B cell (primary cell): ENCODE measurements at regions not wholly inside any gene's neighbourhood (a gene's known extent, or its start where the extent isn't known, plus 50 kb on each side); places are given as distances from the start of the nearest gene placed in this dataset.
A peak's percentile ranks its signal among the peaks of the same experiment; 100 is the strongest.

Experiments
- ATAC-seq: fragments of 200-7000 bp; cut with Tn5 transposase; one replicate; pipeline ENCODE4 v1.10.0; 2021; ENCODE audit warnings: low read depth, mild to moderate bottlenecking, moderate number of reproducible peaks, moderate library complexity
- CTCF ChIA-PET: fragments of 350-600 bp; sonication (Branson Sonifier 250); formaldehyde crosslinking; loops from one replicate; lab custom pipeline; 2021; ENCODE audit warnings: antibody characterized with exemption, inconsistent platforms; lab: Charles Lee
- POLR2A ChIA-PET: fragments of 350-600 bp; sonication (Branson Sonifier 250); formaldehyde crosslinking; loops from one replicate; lab custom pipeline; 2021; ENCODE audit warnings: antibody characterized with exemption; lab: Charles Lee
- DNase-seq: peaks from one replicate; pipeline ENCODE4 v3.0.0; 2013
- H2AFZ ChIP-seq: 2 replicates; pipeline ENCODE4 v1.6.1; 2012; ENCODE audit warnings: mild to moderate bottlenecking, low read depth, low read length; ENCODE audit not compliant: insufficient read depth, poor library complexity, severe bottlenecking
- H3K27ac ChIP-seq, 2 donors: 1 replicate in 1 of 2; 2 replicates in 1 of 2; pipeline ENCODE4 v1.5.1; 2012 to 2013; ENCODE audit warnings: low read length in 2 of 2, mild to moderate bottlenecking in 2 of 2, moderate library complexity in 1 of 2
- H3K27me3 ChIP-seq, 4 experiments: fragments of 200-600 bp in 1 of 4; sonication (generic) in 1 of 4; replicated peaks in 1 of 4; 1 replicate in 2 of 4; 2 replicates in 2 of 4; pipeline versions ENCODE4 v1.6.1 to v1.7.0; 2013 to 2016; ENCODE audit warnings: low read length in 3 of 4, mild to moderate bottlenecking in 2 of 4, mixed read lengths in 1 of 4, moderate library complexity in 1 of 4; ENCODE audit not compliant: insufficient read depth in 4 of 4, control insufficient read depth in 3 of 4; ENCODE audit errors: control extremely low read depth in 1 of 4
- H3K36me3 ChIP-seq, 2 experiments: replicated peaks in 1 of 2; 1 replicate in 1 of 2; 2 replicates in 1 of 2; pipeline versions ENCODE4 v1.6.1 to v1.7.1; 2013; ENCODE audit warnings: low read length in 1 of 2; ENCODE audit not compliant: insufficient read depth in 2 of 2, control insufficient read depth in 1 of 2; ENCODE audit errors: control extremely low read depth in 1 of 2, extremely low read depth in 1 of 2
- H3K4me1 ChIP-seq, 2 donors: fragments of 200-600 bp in 1 of 2; sonication (generic) in 1 of 2; 1 replicate in 1 of 2; 2 replicates in 1 of 2; pipeline versions ENCODE4 v1.5.1 to v1.6.1; 2013 to 2017; ENCODE audit warnings: low read length in 2 of 2; ENCODE audit not compliant: control insufficient read depth in 2 of 2, insufficient read depth in 2 of 2
- H3K4me2 ChIP-seq: replicated peaks from 2 replicates; pipeline ENCODE3; 2012; ENCODE audit warnings: mild to moderate bottlenecking, low read depth, low read length; ENCODE audit not compliant: poor library complexity, severe bottlenecking
- H3K4me3 ChIP-seq, 5 experiments: fragments of 200-600 bp in 1 of 5; sonication (generic) in 1 of 5; 1 replicate in 3 of 5; 2 replicates in 2 of 5; pipeline versions ENCODE4 v1.5.1 to v1.7.0; 2011 to 2016; ENCODE audit warnings: low read length in 4 of 5, mild to moderate bottlenecking in 4 of 5, low read depth in 2 of 5, control low read depth in 1 of 5, moderate library complexity in 1 of 5; ENCODE audit not compliant: insufficient read depth in 1 of 5; ENCODE audit errors: control extremely low read depth in 1 of 5, extremely low read depth in 1 of 5
- H3K79me2 ChIP-seq: fragments of 200-600 bp; sonication (generic); one replicate; pipeline ENCODE4 v1.6.0; 2016; ENCODE audit warnings: low read length; ENCODE audit not compliant: control insufficient read depth, insufficient read depth
- H3K9ac ChIP-seq: fragments of 200-600 bp; sonication (generic); 2 replicates; pipeline ENCODE4 v1.6.1; 2017; ENCODE audit warnings: mild to moderate bottlenecking, low read length, moderate library complexity
- H3K9me3 ChIP-seq, 3 donors: one replicate each; pipeline versions ENCODE4 v1.6.1 to v1.7.1; 2013; ENCODE audit warnings: low read length in 2 of 3; ENCODE audit not compliant: control insufficient read depth in 2 of 3, insufficient read depth in 1 of 3; ENCODE audit errors: control extremely low read depth in 1 of 3
- H4K20me1 ChIP-seq: 2 replicates; pipeline ENCODE4 v1.6.0; 2012; ENCODE audit warnings: mild to moderate bottlenecking, low read length; ENCODE audit not compliant: insufficient read depth, control insufficient read depth, poor library complexity, severe bottlenecking
- H3K27ac Mint-ChIP-seq: one replicate; pipeline ENCODE4 v1.8.0; 2021; ENCODE audit warnings: mixed read lengths
- H3K27me3 Mint-ChIP-seq: one replicate; pipeline ENCODE4 v1.8.0; 2021; ENCODE audit warnings: mixed read lengths
- H3K4me1 Mint-ChIP-seq: one replicate; pipeline ENCODE4 v1.8.0; 2021; ENCODE audit warnings: mixed read lengths
- H3K4me3 Mint-ChIP-seq: one replicate; pipeline ENCODE4 v1.8.0; 2021; ENCODE audit warnings: mixed read lengths
- H3K9me3 Mint-ChIP-seq: one replicate; pipeline ENCODE4 v1.8.0; 2022; ENCODE audit warnings: mixed read lengths; ENCODE audit not compliant: insufficient read depth
- CTCF ChIP-seq: fragments of 200-600 bp; IDR thresholded peaks from one replicate; pipeline ENCODE4 v1.8.0; 2022; ENCODE audit warnings: antibody characterized with exemption, mild to moderate bottlenecking
- EZH2 ChIP-seq: IDR thresholded peaks from 2 replicates; pipeline ENCODE4 v1.6.1; 2012; ENCODE audit warnings: borderline replicate concordance, low read depth, mild to moderate bottlenecking, moderate library complexity, low read length; ENCODE audit not compliant: insufficient read depth, poor library complexity, severe bottlenecking
- WGBS: methylation state at CpG from one replicate; pipeline ENCODE4 v1.1.5; 2013; ENCODE audit warnings: missing lambda C conversion rate; ENCODE audit not compliant: insufficient coverage; 5-methylcytosine and 5-hydroxymethylcytosine counted together
- intact Hi-C: fragments of 100-400 bp; cut with micrococcal nuclease; formaldehyde crosslinking; loops from one replicate; pipeline ENCODE4 v1.10.0; 2022

- ChIA-PET POLR2A (interaction anchor here (0.7 kb wide), 1 partner anchor 328 kb away, joined by 3 read pairs; no protein-coding TSS in a partner anchor), CTCF (interaction anchor here (0.6 to 2.8 kb wide), 2 partner anchors 111 to 172 kb away, joined by 3 to 9 read pairs; no protein-coding TSS in a partner anchor)
- WGBS: no CpG with 5 or more reads among the region's 7 CpGs
- H3K9me3 ChIP-seq: no peaks in the 10 kb centered on the region
- H3K4me1 ChIP-seq: peaks cover 12% of the 10 kb centered on the region in 2 donors
- H2AFZ ChIP-seq: peak overlapping the region; percentile 26
- no peaks in the 10 kb centered on the region for H4K20me1 ChIP-seq
- no peaks in the 10 kb centered on the region for H3K79me2 ChIP-seq
- H3K27ac Mint-ChIP-seq: no peak overlapping the region
- H3K9me3 Mint-ChIP-seq: no peaks in the 10 kb centered on the region
- H3K4me3 Mint-ChIP-seq: peak overlapping the region; percentile 78
- no peak overlapping the region for H3K4me3 ChIP-seq
- intact Hi-C loops: loop anchor here (2.0 kb wide), 1 partner anchor 112 kb away; no protein-coding TSS in a partner anchor
- peaks cover 16% of the 10 kb centered on the region for H3K4me1 Mint-ChIP-seq
- no peaks in the 10 kb centered on the region for H3K36me3 ChIP-seq
- TF ChIP-seq CTCF: no peak
- no peak for TF ChIP-seq EZH2
- no peak overlapping the region for H3K27ac ChIP-seq
- H3K9ac ChIP-seq: no peak overlapping the region
- ATAC-seq (peak; percentile 68), DNase-seq (peak; percentile 58)
- peaks cover 0 to 38% (median 22%) of the 10 kb centered on the region in 4 experiments for H3K27me3 ChIP-seq
- peaks cover 58% of the 10 kb centered on the region for H3K27me3 Mint-ChIP-seq
- peak overlapping the region; percentile 40 for H3K4me2 ChIP-seq
Observed at GRCh38 chr3:193776626-193777358, 183.8 kb downstream of the OPA1 start.

- Histone ChIP-seq H3K27me3 (peaks cover 0 to 45% (median 25%) of the 10 kb centered on the region in 4 experiments), H3K36me3 (no peaks in the 10 kb centered on the region), H3K9ac (no peak overlapping the region), H3K27ac (no peak overlapping the region), H2AFZ (no peak overlapping the region), H3K4me1 (peaks cover 12% of the 10 kb centered on the region in 2 donors), H3K4me3 (no peak overlapping the region), H3K9me3 (no peaks in the 10 kb centered on the region), H3K79me2 (no peaks in the 10 kb centered on the region), H3K4me2 (no peak overlapping the region), H4K20me1 (no peaks in the 10 kb centered on the region)
- ATAC-seq: no peak
- ChIA-PET POLR2A (no interaction called here), CTCF (interaction anchor here (2.8 to 4.3 kb wide), 2 partner anchors 111 to 112 kb away, joined by 9 to 13 read pairs; no protein-coding TSS in a partner anchor)
- DNase-seq: no peak
- peaks cover 64% of the 10 kb centered on the region for H3K27me3 Mint-ChIP-seq
- H3K9me3 Mint-ChIP-seq: no peaks in the 10 kb centered on the region
- intact Hi-C loops: loop anchor here (2.0 kb wide), 1 partner anchor 113 kb away; no protein-coding TSS in a partner anchor
- WGBS: 67% methylated on average over 5 of the region's 9 CpGs
- TF ChIP-seq CTCF: no peak
- no peak for TF ChIP-seq EZH2
- no peak overlapping the region for H3K27ac Mint-ChIP-seq
- H3K4me1 Mint-ChIP-seq: peaks cover 16% of the 10 kb centered on the region
- no peak overlapping the region for H3K4me3 Mint-ChIP-seq
Observed at GRCh38 chr3:193777524-193777923, 184.5 kb downstream of the OPA1 start.
